Suprapubic skin (tissue), 4 donors: ENCODE measurements at regions not wholly inside any gene's neighbourhood (a gene's known extent, or its start where the extent isn't known, plus 50 kb on each side); places are given as distances from the start of the nearest gene placed in this dataset.
A peak's percentile ranks its signal among the peaks of the same experiment; 100 is the strongest.
"Not testable (repeated sequence)": the region's sequence is repeated elsewhere in the genome, so short reads cannot be mapped to it uniquely, and the experiment has no call there.

ENCODE experiments used
- DNase-seq, 2 donors: peaks; one replicate each; pipeline ENCODE4 v3.0.0-alpha.2; 2019; ENCODE audit warnings: low spot score in 2 of 2
- H3K27ac ChIP-seq: fragments of 200-600 bp; sonication (generic); one replicate; pipeline ENCODE4 v1.5.1; 2019
- H3K27me3 ChIP-seq: fragments of 200-600 bp; sonication (generic); one replicate; pipeline ENCODE4 v1.5.1; 2019
- H3K36me3 ChIP-seq: fragments of 200-600 bp; sonication (generic); one replicate; pipeline ENCODE4 v1.5.1; 2019
- H3K4me1 ChIP-seq: fragments of 200-600 bp; sonication (generic); one replicate; pipeline ENCODE4 v1.5.1; 2019
- H3K4me3 ChIP-seq: fragments of 200-600 bp; sonication (generic); one replicate; pipeline ENCODE4 v1.5.1; 2019; ENCODE audit warnings: mild to moderate bottlenecking
- H3K9me3 ChIP-seq: fragments of 200-600 bp; sonication (generic); one replicate; pipeline ENCODE4 v1.5.1; 2019
- EP300 ChIP-seq: sonication (generic); formaldehyde crosslinking; IDR thresholded peaks from one replicate; pipeline ENCODE4 v1.6.1; 2017; ENCODE audit warnings: antibody characterized with exemption
- POLR2A ChIP-seq, 2 donors: fragments of 450-650 bp; IDR thresholded peaks; one replicate each; pipeline ENCODE4 v1.6.1; 2017; ENCODE audit warnings: antibody characterized with exemption in 2 of 2, mild to moderate bottlenecking in 2 of 2, moderate library complexity in 2 of 2
- POLR2AphosphoS5 ChIP-seq, 3 donors: sonication (generic); formaldehyde crosslinking; IDR thresholded peaks; one replicate each; pipeline ENCODE4 v1.6.1; 2017; ENCODE audit warnings: antibody characterized with exemption in 3 of 3
- WGBS: methylation state at CpG from one replicate; pipeline ENCODE4 v1.1.5; 2018; 5-methylcytosine and 5-hydroxymethylcytosine counted together
- TF ChIP-seq, protein P1 (sequence below), 2 donors: fragments of 200-600 bp in 1 of 2; fragments of 450-650 bp in 1 of 2; sonication (generic) in 1 of 2; IDR thresholded peaks; one replicate each; pipeline ENCODE4 v1.5.1; 2016 to 2019; ENCODE audit warnings: antibody characterized with exemption in 2 of 2, mild to moderate bottlenecking in 1 of 2, moderate library complexity in 1 of 2

DNA sequence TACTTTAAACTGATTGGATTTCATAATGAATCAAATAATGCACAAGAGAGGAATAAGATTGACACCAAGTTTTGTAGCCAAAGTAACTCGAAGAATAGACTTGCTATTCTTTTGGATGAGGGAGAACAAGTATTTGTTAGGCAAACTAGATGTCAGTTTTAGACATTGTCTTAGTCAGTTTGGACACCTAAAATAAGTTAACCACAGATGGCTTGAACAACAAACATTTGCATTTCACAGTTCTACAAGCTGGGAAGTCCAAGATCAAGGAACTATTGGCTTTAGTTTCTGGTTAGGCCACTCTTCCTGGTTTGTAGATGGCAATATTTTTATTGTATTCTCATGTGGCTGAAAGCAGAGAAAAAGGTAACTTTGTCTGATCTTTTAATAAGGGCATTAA lies 61.3 kb upstream of the OSTN start:
- Histone ChIP-seq H3K4me1 (no peaks in the 10 kb centered on the region), H3K9me3 (no peaks in the 10 kb centered on the region), H3K27ac (no peak overlapping the region), H3K27me3 (no peaks in the 10 kb centered on the region), H3K4me3 (no peak overlapping the region), H3K36me3 (no peaks in the 10 kb centered on the region)
- DNase-seq, result no peak
- no peak for TF ChIP-seq POLR2A (IDR thresholded peaks at IDR 0.05)
- TF ChIP-seq, protein P1, sequence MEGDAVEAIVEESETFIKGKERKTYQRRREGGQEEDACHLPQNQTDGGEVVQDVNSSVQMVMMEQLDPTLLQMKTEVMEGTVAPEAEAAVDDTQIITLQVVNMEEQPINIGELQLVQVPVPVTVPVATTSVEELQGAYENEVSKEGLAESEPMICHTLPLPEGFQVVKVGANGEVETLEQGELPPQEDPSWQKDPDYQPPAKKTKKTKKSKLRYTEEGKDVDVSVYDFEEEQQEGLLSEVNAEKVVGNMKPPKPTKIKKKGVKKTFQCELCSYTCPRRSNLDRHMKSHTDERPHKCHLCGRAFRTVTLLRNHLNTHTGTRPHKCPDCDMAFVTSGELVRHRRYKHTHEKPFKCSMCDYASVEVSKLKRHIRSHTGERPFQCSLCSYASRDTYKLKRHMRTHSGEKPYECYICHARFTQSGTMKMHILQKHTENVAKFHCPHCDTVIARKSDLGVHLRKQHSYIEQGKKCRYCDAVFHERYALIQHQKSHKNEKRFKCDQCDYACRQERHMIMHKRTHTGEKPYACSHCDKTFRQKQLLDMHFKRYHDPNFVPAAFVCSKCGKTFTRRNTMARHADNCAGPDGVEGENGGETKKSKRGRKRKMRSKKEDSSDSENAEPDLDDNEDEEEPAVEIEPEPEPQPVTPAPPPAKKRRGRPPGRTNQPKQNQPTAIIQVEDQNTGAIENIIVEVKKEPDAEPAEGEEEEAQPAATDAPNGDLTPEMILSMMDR (IDR thresholded peaks at IDR 0.05), result no peak
- TF ChIP-seq POLR2AphosphoS5 (IDR thresholded peaks at IDR 0.05), result no peak
- WGBS, result 97% methylated on average over 1 of the region's 1 CpG

DNA sequence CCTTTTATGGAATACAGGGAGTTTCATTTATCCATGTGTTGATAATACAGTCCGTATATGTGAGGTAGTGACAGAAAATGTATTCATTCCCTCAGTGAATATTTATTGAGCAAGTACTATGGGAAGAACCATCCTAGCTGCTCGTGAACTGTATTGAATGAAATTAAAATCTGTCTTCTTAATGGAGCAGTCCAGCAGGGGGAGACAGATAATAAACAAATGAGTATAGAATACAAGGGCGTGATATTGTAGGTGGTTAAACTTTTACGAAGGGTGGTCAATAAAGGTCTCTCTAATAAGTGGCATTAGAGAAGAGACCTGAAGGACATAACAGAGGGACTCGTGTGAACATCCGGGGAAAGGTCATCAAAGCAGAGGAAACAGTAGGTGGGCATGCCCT lies 62.7 kb upstream of the OSTN start:
- no peak for DNase-seq
- TF ChIP-seq EP300, result no peak
- TF ChIP-seq, protein P1 (IDR thresholded peaks at IDR 0.05), result peak in 1 of 2 donors; percentile 14
- Histone ChIP-seq H3K27ac (no peak overlapping the region), H3K4me1 (no peaks in the 10 kb centered on the region), H3K9me3 (no peaks in the 10 kb centered on the region), H3K4me3 (no peak overlapping the region), H3K27me3 (no peaks in the 10 kb centered on the region), H3K36me3 (no peaks in the 10 kb centered on the region)
- WGBS, result 85% methylated on average over 6 of the region's 6 CpGs

GRCh38 chr3:191135175-191135574 lies 63.9 kb upstream of the OSTN start:
- Histone ChIP-seq H3K9me3 (no peaks in the 10 kb centered on the region), H3K36me3 (no peaks in the 10 kb centered on the region), H3K27me3 (no peaks in the 10 kb centered on the region), H3K4me3 (no peak overlapping the region), H3K27ac (no peak overlapping the region), H3K4me1 (no peaks in the 10 kb centered on the region)
- DNase-seq, result no peak
- WGBS, result 82% methylated on average over 2 of the region's 2 CpGs
- TF ChIP-seq POLR2AphosphoS5 (IDR thresholded peaks at IDR 0.05), result no peak
- TF ChIP-seq, protein P1 (IDR thresholded peaks at IDR 0.05), result no peak
- no peak for TF ChIP-seq POLR2A (IDR thresholded peaks at IDR 0.05)
- TF ChIP-seq EP300, result no peak

- TF ChIP-seq POLR2A (IDR thresholded peaks at IDR 0.05), result no peak
- TF ChIP-seq, protein P1 (IDR thresholded peaks at IDR 0.05), result no peak
- no peak for TF ChIP-seq EP300
- no peak for TF ChIP-seq POLR2AphosphoS5 (IDR thresholded peaks at IDR 0.05)
- no peaks in the 10 kb centered on the region for H3K9me3 ChIP-seq
- no peaks in the 10 kb centered on the region for H3K27me3 ChIP-seq
- H3K36me3 ChIP-seq, result no peaks in the 10 kb centered on the region
- no peaks in the 10 kb centered on the region for H3K4me1 ChIP-seq
- DNase-seq, result no peak
- H3K27ac ChIP-seq, result no peak overlapping the region
- H3K4me3 ChIP-seq, result no peak overlapping the region
- WGBS, result 96% methylated on average over 5 of the region's 5 CpGs
These were observed 65.7 kb upstream of the OSTN start for GRCh38 chr3:191133359-191133758.

- WGBS, result 82% methylated on average over 4 of the region's 4 CpGs
- TF ChIP-seq, protein P1 (IDR thresholded peaks at IDR 0.05), result no peak
- TF ChIP-seq POLR2AphosphoS5 (IDR thresholded peaks at IDR 0.05) (no peak), EP300 (no peak)
- no peaks in the 10 kb centered on the region for H3K9me3 ChIP-seq
These were observed 67.7 kb upstream of the OSTN start for GRCh38 chr3:191131305-191131704.

GRCh38 chr3:191124891-191125290 lies 74.2 kb upstream of the OSTN start:
- not testable (repeated sequence) for H3K9me3 ChIP-seq, H3K27me3 ChIP-seq, DNase-seq, H3K4me1 ChIP-seq, H3K4me3 ChIP-seq, H3K36me3 ChIP-seq, H3K27ac ChIP-seq
- WGBS, result 97% methylated on average over 14 of the region's 30 CpGs

More at GRCh38 chr3:191131305-191131704, 67.7 kb upstream of the OSTN start:
- Histone ChIP-seq H3K4me3 (no peak overlapping the region), H3K36me3 (no peaks in the 10 kb centered on the region), H3K27ac (no peak overlapping the region), H3K27me3 (no peaks in the 10 kb centered on the region), H3K4me1 (no peaks in the 10 kb centered on the region)
- DNase-seq, result no peak
